ENCODE measurements at regions not wholly inside any gene's neighbourhood (a gene's known extent, or its start where the extent isn't known, plus 50 kb on each side); places are given as distances from the start of the nearest gene placed in this dataset.

DNA sequence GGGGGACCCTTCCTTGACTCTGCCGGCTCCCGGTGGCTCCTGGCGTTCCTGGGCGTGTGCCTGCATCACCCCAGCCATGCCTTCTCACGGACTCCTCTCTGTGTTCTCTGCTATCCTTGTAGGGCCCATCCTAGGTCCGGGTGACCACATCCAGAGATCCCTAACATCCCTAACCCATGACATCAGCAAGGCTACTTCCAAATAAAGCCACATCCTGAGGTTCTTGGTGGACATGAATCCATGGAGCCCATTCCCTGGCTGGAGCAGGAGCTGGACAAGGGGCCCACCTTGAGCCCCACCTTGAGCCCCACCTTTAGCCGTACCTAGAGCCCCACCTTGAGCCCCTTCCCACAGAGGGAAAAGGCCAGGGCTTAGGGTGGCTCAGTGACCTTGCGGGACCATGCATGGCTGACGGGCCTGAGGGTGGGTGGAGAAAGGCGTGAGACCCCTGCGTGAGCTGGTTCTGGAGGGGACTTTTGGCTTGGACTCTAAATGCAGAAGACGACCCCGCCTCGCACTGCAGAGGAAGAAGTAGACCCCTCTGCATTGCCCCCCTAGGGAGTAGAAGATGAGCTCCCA lies 58.5 kb upstream of the INPP5A start:
- Histone ChIP-seq H3K9me3 (replicated peaks; ENCODE audit: control insufficient read depth, insufficient read depth, low read depth, low read length) (no peaks in the 10 kb centered on the region), H2AFZ (ENCODE audit: low read depth, low read length) (no peak overlapping the region), H3K9ac (ENCODE audit: insufficient read depth in 1 of 2, low read depth in 2 of 2, low read length in 2 of 2) (no peak overlapping the region), H4K20me1 (replicated peaks; ENCODE audit: control insufficient read depth, insufficient read depth, low read length) (no peaks in the 10 kb centered on the region), H3K4me1 (replicated peaks in 1 of 2; ENCODE audit: control insufficient read depth in 2 of 2, insufficient read depth in 2 of 2, low read length in 2 of 2) (no peaks in the 10 kb centered on the region; a peak in 1 of 5 replicates), H3K27ac (ENCODE audit: extremely low read depth, low read depth, low read length) (no peak overlapping the region), H3K9me1 (ENCODE audit: control insufficient read depth, insufficient read depth, low read length) (no peaks in the 10 kb centered on the region), H3K79me2 (ENCODE audit: control insufficient read depth, insufficient read depth, low read length) (no peaks in the 10 kb centered on the region), H3K4me3 (no peak overlapping the region), H3K4me2 (ENCODE audit: insufficient read depth, low read length) (no peak overlapping the region), H3K36me3 (ENCODE audit: control insufficient read depth, insufficient read depth, low read length) (no peaks in the 10 kb centered on the region), H3K27me3 (ENCODE audit: control insufficient read depth in 2 of 2, insufficient read depth in 2 of 2, low read length in 2 of 2) (peaks cover 18 to 31% of the 10 kb centered on the region in 2 experiments; a peak in 4 of 5 replicates)
- 17% methylated on average over 9 of the region's 14 CpGs for WGBS (ENCODE audit: insufficient coverage, low coverage, missing lambda C conversion rate)
- ATAC-seq (no peak), FAIRE-seq (no peak), DNase-seq (ENCODE audit: extremely low read depth in 1 of 4, low spot score in 3 of 4) (no peak)
- CTCF ChIA-PET (ENCODE audit: low intra/inter-chr PET ratio) = no interaction called here
- intact Hi-C loops (cut with micrococcal nuclease) = no loop called here
- TF ChIP-seq, protein P1, sequence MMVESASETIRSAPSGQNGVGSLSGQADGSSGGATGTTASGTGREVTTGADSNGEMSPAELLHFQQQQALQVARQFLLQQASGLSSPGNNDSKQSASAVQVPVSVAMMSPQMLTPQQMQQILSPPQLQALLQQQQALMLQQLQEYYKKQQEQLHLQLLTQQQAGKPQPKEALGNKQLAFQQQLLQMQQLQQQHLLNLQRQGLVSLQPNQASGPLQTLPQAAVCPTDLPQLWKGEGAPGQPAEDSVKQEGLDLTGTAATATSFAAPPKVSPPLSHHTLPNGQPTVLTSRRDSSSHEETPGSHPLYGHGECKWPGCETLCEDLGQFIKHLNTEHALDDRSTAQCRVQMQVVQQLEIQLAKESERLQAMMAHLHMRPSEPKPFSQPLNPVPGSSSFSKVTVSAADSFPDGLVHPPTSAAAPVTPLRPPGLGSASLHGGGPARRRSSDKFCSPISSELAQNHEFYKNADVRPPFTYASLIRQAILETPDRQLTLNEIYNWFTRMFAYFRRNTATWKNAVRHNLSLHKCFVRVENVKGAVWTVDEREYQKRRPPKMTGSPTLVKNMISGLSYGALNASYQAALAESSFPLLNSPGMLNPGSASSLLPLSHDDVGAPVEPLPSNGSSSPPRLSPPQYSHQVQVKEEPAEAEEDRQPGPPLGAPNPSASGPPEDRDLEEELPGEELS (CRISPR knock-in tag; IDR thresholded peaks at IDR 0.05; ENCODE audit: borderline replicate concordance) = no peak
- TF ChIP-seq NRF1 (conservative IDR thresholded peaks at IDR 0.05 in 1 of 2, IDR thresholded peaks at IDR 0.05 in 1 of 2) (no peak), NFIC (IDR thresholded peaks at IDR 0.05) (no peak), SMARCB1 (IDR thresholded peaks at IDR 0.05; ENCODE audit: insufficient read length, low read depth) (no peak), ZNF780A (CRISPR knock-in tag; IDR thresholded peaks at IDR 0.05) (no peak), CEBPB (tag; IDR thresholded peaks at IDR 0.05) (no peak)
- POLR2A ChIA-PET = no interaction called here
- in situ Hi-C loops (cut with MboI) = no loop called here
- BruUV-seq (replicated peaks) = no TSS peak
